ENCODE measurements at regions not wholly inside any gene's neighbourhood (a gene's known extent, or its start where the extent isn't known, plus 50 kb on each side); places are given as distances from the start of the nearest gene placed in this dataset.

GRCh38 chr9:2262386-2263071 is 247.4 kb downstream of the SMARCA2 start:
- TF ChIP-seq CTCF (IDR thresholded peaks at IDR 0.05 in 4 of 5, conservative IDR thresholded peaks at IDR 0.05 in 1 of 5) (no peak), POLR2A (IDR thresholded peaks at IDR 0.05) (no peak)

All from gastrocnemius medialis (tissue), 4 donors.